Left cardiac atrium (tissue), 4 donors: ENCODE measurements at regions not wholly inside any gene's neighbourhood (a gene's known extent, or its start where the extent isn't known, plus 50 kb on each side); places are given as distances from the start of the nearest gene placed in this dataset.
A peak's percentile ranks its signal among the peaks of the same experiment; 100 is the strongest.

Experiments
- ATAC-seq, 2 donors: fragments of 200-7000 bp; cut with Tn5 transposase; one replicate each; pipeline ENCODE4 v1.9.1; 2020; ENCODE audit warnings: mild to moderate bottlenecking in 2 of 2, moderate library complexity in 2 of 2
- DNase-seq: peaks from one replicate; pipeline ENCODE4 v3.0.0-alpha.2; 2020
- intact Hi-C, 2 donors: fragments of 100-400 bp; cut with DNase I; formaldehyde crosslinking; loops; one replicate each; pipeline versions ENCODE4 v1.14.1 to v1.15.1; 2022 to 2023
- donor health status: DM: no; HTN: yes; CAD: no.
- donor health status: DM: no; HTN: yes; CAD: no; lungs with severe emphysema.
- donor health status: DM: yes; HTN: yes; CAD: no.
- donor health status: Dilated cardiomyopathy.

GRCh38 chr6:11929241-11929835 lies 82.8 kb upstream of the HIVEP1 start:
- ATAC-seq: peak in 1 of 2 donors; percentile 57
- intact Hi-C loops: no loop called here

DNA sequence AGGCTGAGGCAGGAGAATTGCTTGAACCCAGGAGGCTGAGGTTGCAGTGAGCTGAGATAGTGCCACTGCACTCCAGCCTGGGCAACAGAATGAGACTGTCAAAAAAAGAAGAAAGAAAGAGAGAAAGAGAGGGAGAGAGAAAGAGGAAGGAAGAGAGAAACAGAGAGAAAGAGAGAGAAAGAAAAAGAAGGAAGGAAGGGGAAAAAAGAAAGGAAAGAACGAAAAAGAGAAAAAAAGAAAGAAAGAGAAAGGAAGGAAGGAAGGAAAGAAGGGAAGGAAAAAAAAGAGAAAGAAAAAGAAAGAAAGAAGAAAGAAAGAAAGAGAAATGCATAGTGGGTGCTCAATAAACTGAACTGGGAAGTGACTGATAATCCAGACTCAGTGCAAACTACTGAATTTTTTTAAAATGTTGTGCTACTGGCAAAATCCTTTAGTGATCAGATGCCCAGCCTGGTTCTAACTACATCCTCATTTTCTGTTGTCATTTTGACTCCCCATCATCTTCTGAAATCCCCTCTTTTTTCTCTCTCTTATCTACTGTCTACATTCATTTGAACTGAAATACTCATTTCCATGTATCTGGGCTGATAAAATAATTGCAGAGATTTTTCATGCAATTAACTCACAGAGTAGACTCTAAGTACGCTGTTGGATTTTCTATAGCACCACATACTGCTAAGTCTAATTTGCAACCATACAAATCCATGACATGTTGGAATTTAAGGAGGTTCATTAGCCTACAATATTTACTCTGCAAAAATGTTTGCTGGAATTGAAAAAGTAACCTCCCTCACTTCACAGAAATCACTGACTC lies 85.3 kb upstream of the HIVEP1 start:
- DNase-seq: no peak
- ATAC-seq: no peak

More at GRCh38 chr6:11929241-11929835, 82.8 kb upstream of the HIVEP1 start:
- no peak for DNase-seq

GRCh38 chr6:11925805-11926204 lies 86.3 kb upstream of the HIVEP1 start:
- ATAC-seq: no peak
- intact Hi-C loops: no loop called here
- no peak for DNase-seq

More for the DNA sequence above, 85.3 kb upstream of the HIVEP1 start:
- intact Hi-C loops: no loop called here

DNA sequence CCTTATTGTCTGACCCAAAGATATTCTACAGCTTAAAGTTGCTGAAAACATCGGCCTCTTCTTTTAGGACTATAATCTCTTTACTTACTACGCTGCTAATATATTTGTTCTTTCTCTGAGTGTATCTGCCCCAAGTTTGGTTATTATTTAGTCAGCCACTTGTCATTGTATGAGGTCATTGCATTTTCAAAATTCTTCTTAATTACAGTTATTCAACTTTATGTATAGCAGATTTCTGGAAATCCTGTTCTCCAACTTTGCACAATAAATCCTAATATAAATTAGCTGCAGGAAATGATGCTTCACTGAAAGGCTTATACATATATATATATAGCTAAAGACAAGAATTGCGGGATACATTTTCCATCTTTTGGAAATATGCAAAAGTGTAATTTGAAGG lies 88.5 kb upstream of the HIVEP1 start:
- DNase-seq: no peak
- intact Hi-C loops: no loop called here
- no peak for ATAC-seq

- no peak for ATAC-seq
- no peak for DNase-seq
- intact Hi-C loops: no loop called here
These were observed 89.2 kb upstream of the HIVEP1 start for GRCh38 chr6:11922901-11923300.

GRCh38 chr6:11921751-11922150 lies 90.4 kb upstream of the HIVEP1 start:
- ATAC-seq (no peak), DNase-seq (no peak)
- intact Hi-C loops: no loop called here

GRCh38 chr6:11921017-11921438 lies 91.1 kb upstream of the HIVEP1 start:
- DNase-seq (peak; percentile 74), ATAC-seq (peak; percentile 75 to 98)
- intact Hi-C loops: no loop called here

GRCh38 chr6:11920566-11920965 lies 91.5 kb upstream of the HIVEP1 start:
- no peak for DNase-seq
- ATAC-seq: no peak
- intact Hi-C loops: no loop called here

DNA sequence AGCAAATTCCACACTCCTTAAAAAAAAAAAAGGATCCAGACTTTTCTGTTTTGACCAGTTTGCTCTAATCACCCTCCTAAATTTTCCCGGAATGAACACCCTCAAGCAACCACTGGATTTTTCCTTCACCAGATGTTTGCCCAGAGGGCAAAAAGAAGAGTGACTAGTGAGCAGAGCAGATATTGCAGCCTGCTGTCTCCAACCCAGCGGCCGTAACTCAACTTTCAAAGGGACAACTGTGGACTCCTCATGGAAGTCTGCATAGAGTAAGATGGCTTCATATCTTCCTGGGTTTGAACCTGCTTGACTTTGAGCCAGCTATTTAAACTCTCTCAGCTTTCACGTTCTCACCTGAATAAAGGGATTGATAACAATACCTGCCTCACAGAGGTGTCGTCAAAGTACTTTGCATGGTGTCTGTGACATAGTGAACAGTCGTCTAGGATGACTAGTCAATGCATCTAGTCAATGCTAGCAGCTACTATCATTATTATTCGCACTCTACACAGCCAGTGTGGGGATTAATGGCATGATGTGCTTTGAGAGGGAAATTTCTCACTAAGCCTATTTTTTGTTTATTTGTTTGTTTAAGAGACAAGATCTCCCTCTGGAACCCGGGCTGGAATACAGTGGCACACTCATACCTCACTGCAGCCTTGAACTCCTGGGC lies 92.2 kb upstream of the HIVEP1 start:
- ATAC-seq: no peak
- intact Hi-C loops: no loop called here
- no peak for DNase-seq

GRCh38 chr6:11918739-11919605 lies 93.1 kb upstream of the HIVEP1 start:
- intact Hi-C loops: no loop called here
- DNase-seq (no peak), ATAC-seq (no peak)

DNA sequence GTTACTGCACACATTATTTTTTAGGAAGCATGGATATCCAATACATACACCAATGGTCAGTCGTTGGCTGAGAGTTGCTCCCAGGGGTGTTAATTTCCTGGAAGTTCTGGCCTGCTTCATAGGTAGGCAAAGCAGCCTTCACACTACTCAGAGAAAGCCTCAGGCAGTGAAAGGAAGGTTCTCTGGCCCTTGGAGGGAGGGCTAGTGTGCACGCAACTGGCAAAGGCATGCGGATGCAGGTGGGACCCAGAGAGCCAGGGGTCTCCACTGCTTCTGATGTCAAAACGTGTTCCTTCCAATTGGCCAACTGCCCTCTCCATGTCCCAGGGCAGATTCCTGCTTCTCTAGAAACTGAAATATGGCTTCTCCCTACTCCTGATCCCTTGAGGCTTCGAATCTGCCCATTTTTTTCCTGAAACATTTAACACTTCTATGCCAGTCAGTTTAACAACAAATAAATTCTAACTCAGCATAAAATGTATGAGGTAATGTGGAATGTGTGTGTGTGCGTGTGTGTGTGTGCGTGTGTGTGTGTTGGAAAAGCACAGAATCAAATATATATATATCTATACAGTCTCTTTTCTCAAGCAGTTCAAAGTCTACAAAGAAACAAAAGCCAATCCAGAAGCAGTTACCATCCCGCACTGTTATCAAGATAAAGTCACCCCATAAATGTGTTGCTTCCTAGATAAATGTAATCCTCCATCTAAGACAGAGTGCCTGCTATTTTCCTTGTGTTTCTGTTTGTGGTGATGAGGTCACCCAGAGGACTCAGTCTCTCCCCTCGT lies 94.0 kb upstream of the HIVEP1 start:
- no peak for DNase-seq
- ATAC-seq: peak; percentile 50 to 66
- intact Hi-C loops: no loop called here

DNA sequence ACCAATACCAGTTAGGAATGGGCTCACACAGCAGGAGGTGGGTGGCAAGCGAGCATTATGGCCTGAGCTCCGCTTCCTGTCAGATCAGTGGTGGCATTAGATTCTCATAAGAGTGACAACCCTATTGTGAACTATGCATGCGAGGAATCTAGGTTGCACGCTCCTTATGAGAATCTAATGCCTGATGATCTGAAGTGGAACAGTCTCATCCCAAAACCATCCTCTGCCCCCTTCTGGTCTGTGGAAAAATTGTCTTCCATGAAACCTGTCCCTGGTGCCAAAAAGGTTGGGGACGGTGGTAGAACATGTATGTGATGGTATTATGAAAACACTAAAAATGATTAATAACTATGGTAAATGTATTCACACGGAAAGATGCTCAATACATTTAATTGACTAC lies 99.7 kb upstream of the HIVEP1 start:
- intact Hi-C loops: no loop called here
- DNase-seq (no peak), ATAC-seq (no peak)

- DNase-seq (no peak), ATAC-seq (no peak)
- intact Hi-C loops: no loop called here
These were observed 100.6 kb upstream of the HIVEP1 start for GRCh38 chr6:11911538-11911937.

- ATAC-seq (peak in 1 of 2 donors; percentile 36), DNase-seq (no peak)
- intact Hi-C loops: no loop called here
These were observed 102.4 kb upstream of the HIVEP1 start for GRCh38 chr6:11909696-11910132.

DNA sequence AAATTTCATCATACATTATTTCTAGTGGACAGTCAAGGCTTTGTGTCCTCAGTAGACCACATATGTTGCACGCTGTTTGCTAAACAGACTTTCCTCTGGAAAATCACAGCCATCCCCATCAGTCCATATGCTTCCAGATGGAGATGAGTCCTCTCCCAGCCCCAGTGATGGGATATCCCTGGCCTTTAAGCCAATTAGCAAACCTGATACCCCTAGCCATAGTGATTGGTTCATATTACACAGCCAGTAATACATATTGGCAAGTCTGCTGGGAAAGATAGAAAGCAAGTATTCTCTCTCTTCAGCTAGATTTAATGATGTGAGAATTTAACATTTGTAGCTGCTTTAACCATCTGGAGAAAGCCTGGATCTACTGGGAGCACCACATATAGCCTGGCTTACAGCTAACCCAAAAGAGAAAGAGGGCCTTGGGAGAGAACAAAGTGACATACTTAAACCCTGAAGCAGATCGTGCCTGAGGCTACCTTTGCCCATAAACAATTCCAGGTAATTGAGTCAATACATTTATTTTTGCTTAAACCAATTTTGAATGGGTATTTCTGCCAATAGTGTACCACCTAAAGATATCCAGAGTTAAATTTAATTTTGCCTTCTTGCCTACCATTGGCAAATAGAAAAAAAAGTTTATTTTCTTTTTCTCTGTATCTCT lies 103.5 kb upstream of the HIVEP1 start:
- ATAC-seq (no peak), DNase-seq (no peak)
- intact Hi-C loops: no loop called here

- DNase-seq (no peak), ATAC-seq (no peak)
- intact Hi-C loops: no loop called here
These were observed 108.5 kb upstream of the HIVEP1 start for GRCh38 chr6:11903645-11904044.

GRCh38 chr6:11902527-11902926 lies 109.6 kb upstream of the HIVEP1 start:
- intact Hi-C loops: no loop called here
- ATAC-seq: no peak
- DNase-seq: no peak
